GM12873 (cell line): ENCODE measurements at regions not wholly inside any gene's neighbourhood (a gene's known extent, or its start where the extent isn't known, plus 50 kb on each side); places are given as distances from the start of the nearest gene placed in this dataset.

Source experiments
- TF ChIP-seq, protein P1 (sequence below): IDR thresholded peaks from 2 replicates; pipeline ENCODE4 v1.5.1; 2012; ENCODE audit warnings: low read depth, mild to moderate bottlenecking, moderate library complexity, low read length, control low read depth; ENCODE audit not compliant: insufficient read depth; ENCODE audit errors: missing control alignments

DNA sequence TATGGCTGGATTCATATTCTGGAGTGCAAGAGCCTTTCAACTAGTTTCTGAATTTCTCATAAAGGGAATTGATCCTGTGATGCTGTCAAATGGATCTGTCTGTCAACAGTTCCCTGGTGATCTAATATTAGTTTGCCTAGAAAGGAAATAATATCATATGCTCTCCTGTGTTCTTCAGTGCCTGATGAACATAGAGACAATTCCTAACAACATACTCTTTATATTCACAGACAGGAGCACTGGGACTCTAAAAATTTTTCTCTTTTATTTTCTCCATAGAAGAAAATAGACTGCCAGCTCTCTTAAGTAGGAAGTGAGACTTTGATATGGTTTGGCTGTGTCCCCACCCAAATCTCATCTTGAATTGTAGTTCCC lies 259.7 kb downstream of the TMX3 start:
- TF ChIP-seq, protein P1, sequence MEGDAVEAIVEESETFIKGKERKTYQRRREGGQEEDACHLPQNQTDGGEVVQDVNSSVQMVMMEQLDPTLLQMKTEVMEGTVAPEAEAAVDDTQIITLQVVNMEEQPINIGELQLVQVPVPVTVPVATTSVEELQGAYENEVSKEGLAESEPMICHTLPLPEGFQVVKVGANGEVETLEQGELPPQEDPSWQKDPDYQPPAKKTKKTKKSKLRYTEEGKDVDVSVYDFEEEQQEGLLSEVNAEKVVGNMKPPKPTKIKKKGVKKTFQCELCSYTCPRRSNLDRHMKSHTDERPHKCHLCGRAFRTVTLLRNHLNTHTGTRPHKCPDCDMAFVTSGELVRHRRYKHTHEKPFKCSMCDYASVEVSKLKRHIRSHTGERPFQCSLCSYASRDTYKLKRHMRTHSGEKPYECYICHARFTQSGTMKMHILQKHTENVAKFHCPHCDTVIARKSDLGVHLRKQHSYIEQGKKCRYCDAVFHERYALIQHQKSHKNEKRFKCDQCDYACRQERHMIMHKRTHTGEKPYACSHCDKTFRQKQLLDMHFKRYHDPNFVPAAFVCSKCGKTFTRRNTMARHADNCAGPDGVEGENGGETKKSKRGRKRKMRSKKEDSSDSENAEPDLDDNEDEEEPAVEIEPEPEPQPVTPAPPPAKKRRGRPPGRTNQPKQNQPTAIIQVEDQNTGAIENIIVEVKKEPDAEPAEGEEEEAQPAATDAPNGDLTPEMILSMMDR = no peak

DNA sequence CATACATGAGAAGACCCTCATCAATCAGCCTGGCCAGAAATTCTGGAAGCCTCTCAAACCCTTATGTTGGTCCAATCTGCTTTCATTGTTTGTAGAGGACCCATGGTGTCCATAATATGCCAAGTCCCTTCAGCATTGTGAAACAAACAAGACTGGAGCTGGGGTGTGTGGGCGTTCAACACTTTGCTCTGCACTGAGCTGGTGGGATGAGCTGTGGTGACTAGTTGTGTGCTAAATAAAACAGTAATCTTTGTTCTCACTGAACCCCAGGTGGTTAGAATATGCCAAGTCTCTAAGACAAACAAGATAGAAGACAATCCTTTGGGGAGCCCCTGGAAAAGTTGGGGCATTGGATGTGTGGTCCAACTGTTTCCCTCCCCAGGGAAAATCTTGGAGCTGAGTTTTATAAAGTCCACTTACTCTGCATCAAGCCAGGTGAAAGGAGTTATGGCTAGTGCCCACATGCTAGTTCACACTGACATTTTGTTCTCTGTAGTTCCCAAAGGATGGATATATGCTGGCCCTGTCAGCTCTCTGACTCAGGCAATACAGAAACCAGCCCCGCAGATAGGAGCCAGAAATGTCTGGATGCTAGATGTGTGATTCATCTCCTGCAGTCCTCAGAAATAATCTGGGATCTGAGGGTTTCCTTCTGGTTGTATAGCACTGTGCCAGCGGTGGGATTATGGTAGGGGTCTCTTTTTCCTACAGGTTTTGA lies 260.2 kb downstream of the TMX3 start:
- TF ChIP-seq, protein P1 = no peak

DNA sequence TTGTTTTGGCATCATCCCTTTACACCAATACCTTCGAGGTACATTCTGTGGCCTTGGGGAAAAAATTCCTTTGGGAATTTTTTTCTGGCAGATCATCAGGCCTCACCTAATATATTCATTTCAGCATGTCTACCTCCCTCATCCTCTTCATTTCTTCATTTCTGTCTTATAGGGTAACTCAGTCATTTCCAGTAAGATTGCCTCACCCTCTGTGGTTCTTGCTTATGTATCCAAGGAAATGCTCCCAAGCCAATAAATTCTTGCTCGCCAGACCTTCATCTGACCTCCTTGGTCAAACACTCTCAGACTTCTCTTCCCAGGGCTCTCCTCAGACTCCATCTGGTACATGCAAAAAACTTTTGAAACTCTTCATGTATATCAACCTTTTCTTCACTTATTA lies 265.6 kb downstream of the TMX3 start:
- TF ChIP-seq, protein P1 = no peak

DNA sequence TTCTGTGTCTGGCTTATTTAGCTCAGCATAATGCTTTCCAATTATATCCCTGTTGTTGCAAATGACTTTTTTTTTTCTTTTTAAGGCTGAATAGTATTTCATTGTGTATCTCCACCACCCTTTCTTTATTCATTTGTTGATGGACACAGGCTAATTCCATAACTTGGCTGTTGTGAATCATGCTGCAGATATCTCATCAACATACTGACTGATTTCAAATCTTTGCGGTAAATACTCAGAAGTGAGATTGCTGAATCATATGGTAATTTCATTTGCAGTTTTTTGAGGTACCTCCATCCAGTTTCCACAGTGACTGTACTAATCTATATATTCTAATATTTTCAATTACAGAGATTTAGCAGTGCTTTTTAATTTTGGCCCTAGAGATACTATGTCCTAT lies 266.2 kb downstream of the TMX3 start:
- TF ChIP-seq, protein P1 = no peak

DNA sequence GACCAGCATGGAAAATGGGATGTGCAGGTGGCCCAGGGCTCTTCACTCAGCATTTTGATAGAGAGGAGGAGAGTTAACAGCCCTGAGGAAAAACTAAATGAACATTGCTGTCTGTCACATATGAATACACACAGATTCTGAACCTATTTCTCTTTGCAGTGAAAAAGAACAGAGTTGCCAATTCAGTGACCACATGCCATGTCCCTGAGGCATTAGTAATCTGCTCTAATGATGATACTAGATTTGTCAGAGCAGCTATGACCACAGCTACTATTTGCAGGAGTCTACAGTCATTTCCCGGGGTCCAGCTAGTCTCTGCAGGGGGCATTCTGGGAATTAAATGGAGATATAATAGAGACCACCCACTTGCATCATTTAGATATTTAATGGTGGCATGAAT lies 267.6 kb downstream of the TMX3 start:
- TF ChIP-seq, protein P1 = no peak

DNA sequence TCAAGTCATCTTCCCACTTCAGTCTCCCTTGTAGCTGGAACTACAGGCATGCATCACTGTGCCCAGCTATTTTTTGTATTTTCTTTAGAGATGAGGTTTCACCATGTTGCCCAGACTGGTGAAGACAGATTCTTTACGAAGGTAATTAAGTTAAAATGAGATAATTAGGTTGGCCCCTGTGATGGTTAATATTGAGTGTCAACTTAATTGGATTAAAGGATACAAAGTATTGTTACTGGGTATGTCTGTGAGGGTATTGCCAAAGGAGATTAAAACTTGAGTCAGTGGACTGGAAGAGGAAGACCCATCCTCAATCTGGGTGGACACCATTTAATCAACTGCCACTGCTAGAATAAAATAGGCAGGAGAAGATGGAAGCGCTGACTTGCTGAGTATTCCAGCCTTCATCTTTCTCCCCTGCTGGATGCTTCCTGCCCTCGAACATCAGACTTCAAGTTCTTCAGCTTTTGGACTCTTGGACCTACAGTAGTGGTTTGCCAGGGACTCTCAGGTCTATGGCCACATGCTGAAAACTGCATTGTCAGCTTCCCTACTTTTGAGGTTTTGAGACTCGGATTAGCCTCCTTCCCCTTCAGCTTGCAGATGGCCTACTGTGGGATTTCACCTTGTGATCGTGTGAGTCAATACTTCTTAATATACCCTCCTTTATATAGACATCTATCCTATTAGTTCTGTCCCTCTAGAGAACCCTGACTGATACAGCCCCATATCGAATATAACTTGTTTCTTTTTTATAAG lies 269.1 kb downstream of the TMX3 start:
- TF ChIP-seq, protein P1 = no peak

DNA sequence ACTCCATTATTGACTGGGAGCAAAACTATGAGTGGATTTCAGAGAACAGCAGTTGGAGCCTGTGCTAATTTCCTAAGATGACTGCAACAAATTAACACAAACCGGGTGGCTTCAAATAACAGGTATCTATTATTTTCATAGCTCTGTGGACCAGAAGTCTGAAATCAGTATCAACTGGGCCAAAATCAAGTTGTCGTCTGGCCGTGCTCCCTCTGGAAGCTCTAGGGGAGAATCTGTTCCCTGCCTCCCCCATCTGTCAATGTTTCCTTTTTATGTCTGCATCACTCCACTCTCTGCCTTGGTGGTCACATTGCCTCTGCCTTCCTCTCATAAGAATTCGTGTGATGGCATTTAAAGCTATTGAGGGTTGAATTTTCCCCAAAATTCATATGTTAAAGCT lies 269.8 kb downstream of the TMX3 start:
- TF ChIP-seq, protein P1 = no peak
